HUES64 (cell line): ENCODE measurements at regions not wholly inside any gene's neighbourhood (a gene's known extent, or its start where the extent isn't known, plus 50 kb on each side); places are given as distances from the start of the nearest gene placed in this dataset.

Experiments
- H3K27ac ChIP-seq: 2 replicates; pipeline ENCODE4 v1.7.0; 2013; ENCODE audit warnings: low read depth, low read length, inconsistent platforms
- H3K27me3 ChIP-seq: 2 replicates; pipeline ENCODE4 v1.6.1; 2013; ENCODE audit warnings: mild to moderate bottlenecking, low read length; ENCODE audit not compliant: insufficient read depth
- H3K36me3 ChIP-seq: 2 replicates; pipeline ENCODE4 v1.6.1; 2013; ENCODE audit warnings: mild to moderate bottlenecking, low read length; ENCODE audit not compliant: insufficient read depth
- H3K4me1 ChIP-seq: 2 replicates; pipeline ENCODE4 v1.6.1; 2013; ENCODE audit warnings: mild to moderate bottlenecking, low read length, moderate library complexity; ENCODE audit not compliant: insufficient read depth
- H3K4me3 ChIP-seq: 2 replicates; pipeline ENCODE4 v1.5.1; 2013; ENCODE audit warnings: mild to moderate bottlenecking, low read length, moderate library complexity
- H3K9ac ChIP-seq: 2 replicates; pipeline ENCODE4 v1.6.1; 2013; ENCODE audit warnings: mild to moderate bottlenecking, low read depth, low read length
- H3K9me3 ChIP-seq: 2 replicates; pipeline ENCODE4 v1.6.1; 2013; ENCODE audit warnings: low read depth, low read length; ENCODE audit not compliant: insufficient read depth
- WGBS: fragments of 150-250, 120-280 bp; methylation state at CpG from one replicate; pipeline ENCODE4 v1.1.7; 2013; ENCODE audit warnings: missing lambda C conversion rate; 5-methylcytosine and 5-hydroxymethylcytosine counted together

GRCh38 chr4:27595571-27596360, 735.1 kb downstream of the STIM2 start:
- Histone ChIP-seq H3K27me3 (no peaks in the 10 kb centered on the region), H3K36me3 (no peaks in the 10 kb centered on the region), H3K9me3 (no peaks in the 10 kb centered on the region), H3K27ac (no peak overlapping the region), H3K4me1 (no peaks in the 10 kb centered on the region), H3K9ac (no peak overlapping the region), H3K4me3 (no peak overlapping the region)
- 88% methylated on average over 10 of the region's 10 CpGs for WGBS

DNA sequence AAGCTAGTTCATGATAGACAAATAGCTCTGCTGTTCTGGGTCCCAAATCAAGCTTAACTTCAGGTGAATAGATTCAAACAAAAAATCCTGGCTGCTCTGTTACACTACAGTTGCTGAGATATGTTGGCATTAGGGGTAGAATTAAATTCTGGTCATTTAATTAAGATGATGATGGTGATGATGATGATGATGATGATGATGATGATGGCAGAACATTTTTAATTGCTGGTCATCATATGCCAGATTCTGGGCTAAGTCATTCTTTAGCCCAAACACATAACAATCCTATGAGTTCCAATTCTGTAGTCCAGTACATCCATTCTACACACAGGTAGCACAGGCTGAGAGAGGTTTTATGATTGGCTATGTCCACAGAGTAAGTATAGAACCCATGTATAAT, 741.5 kb downstream of the STIM2 start:
- Histone ChIP-seq H3K4me1 (no peaks in the 10 kb centered on the region), H3K9me3 (no peaks in the 10 kb centered on the region), H3K9ac (no peak overlapping the region), H3K36me3 (no peaks in the 10 kb centered on the region), H3K4me3 (no peak overlapping the region), H3K27ac (no peak overlapping the region), H3K27me3 (no peaks in the 10 kb centered on the region)

DNA sequence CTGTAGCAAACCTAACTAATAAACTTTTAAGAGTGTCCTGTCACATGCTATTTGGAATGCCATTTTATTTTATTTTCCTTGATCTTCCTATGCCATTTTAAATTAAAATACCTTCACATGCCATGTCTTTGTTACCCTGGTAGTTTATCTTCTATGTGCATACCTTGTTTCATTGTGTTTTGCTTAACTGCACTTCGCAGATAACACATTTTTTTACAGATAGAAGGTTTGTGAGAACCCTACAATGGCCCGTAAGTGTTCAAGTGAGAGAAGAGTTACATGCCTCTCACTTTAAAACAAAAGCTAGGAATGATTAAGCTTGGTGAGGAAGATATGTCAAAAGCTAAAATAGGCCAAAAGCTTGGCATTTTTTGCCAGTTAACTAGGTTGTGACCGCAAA, 744.1 kb downstream of the STIM2 start:
- Histone ChIP-seq H3K27me3 (no peaks in the 10 kb centered on the region), H3K9ac (no peak overlapping the region), H3K4me3 (no peak overlapping the region), H3K4me1 (no peaks in the 10 kb centered on the region), H3K27ac (no peak overlapping the region), H3K36me3 (no peaks in the 10 kb centered on the region), H3K9me3 (no peaks in the 10 kb centered on the region)
- WGBS, result 89% methylated on average over 3 of the region's 3 CpGs

- Histone ChIP-seq H3K9me3 (no peaks in the 10 kb centered on the region), H3K27ac (no peak overlapping the region)
Measured at GRCh38 chr4:27616166-27616565, 755.5 kb downstream of the STIM2 start.

GRCh38 chr4:27619435-27619834, 758.8 kb downstream of the STIM2 start:
- no peak overlapping the region for H3K9ac ChIP-seq
- H3K27ac ChIP-seq, result no peak overlapping the region
- no peaks in the 10 kb centered on the region for H3K9me3 ChIP-seq
- no peaks in the 10 kb centered on the region for H3K36me3 ChIP-seq
- H3K4me1 ChIP-seq, result no peaks in the 10 kb centered on the region
- no peak overlapping the region for H3K4me3 ChIP-seq
- no peaks in the 10 kb centered on the region for H3K27me3 ChIP-seq

More at GRCh38 chr4:27616166-27616565, 755.5 kb downstream of the STIM2 start:
- H3K36me3 ChIP-seq, result no peaks in the 10 kb centered on the region
- H3K4me1 ChIP-seq, result no peaks in the 10 kb centered on the region
- no peak overlapping the region for H3K9ac ChIP-seq
- no peaks in the 10 kb centered on the region for H3K27me3 ChIP-seq
- no peak overlapping the region for H3K4me3 ChIP-seq

GRCh38 chr4:27620886-27621285, 760.2 kb downstream of the STIM2 start:
- Histone ChIP-seq H3K4me3 (no peak overlapping the region), H3K4me1 (no peaks in the 10 kb centered on the region), H3K9ac (no peak overlapping the region), H3K27me3 (no peaks in the 10 kb centered on the region), H3K9me3 (no peaks in the 10 kb centered on the region), H3K27ac (no peak overlapping the region), H3K36me3 (no peaks in the 10 kb centered on the region)

GRCh38 chr4:27624749-27625148, 764.1 kb downstream of the STIM2 start:
- Histone ChIP-seq H3K4me1 (no peaks in the 10 kb centered on the region), H3K4me3 (no peak overlapping the region), H3K27me3 (no peaks in the 10 kb centered on the region), H3K36me3 (no peaks in the 10 kb centered on the region), H3K27ac (no peak overlapping the region), H3K9ac (no peak overlapping the region), H3K9me3 (no peaks in the 10 kb centered on the region)

DNA sequence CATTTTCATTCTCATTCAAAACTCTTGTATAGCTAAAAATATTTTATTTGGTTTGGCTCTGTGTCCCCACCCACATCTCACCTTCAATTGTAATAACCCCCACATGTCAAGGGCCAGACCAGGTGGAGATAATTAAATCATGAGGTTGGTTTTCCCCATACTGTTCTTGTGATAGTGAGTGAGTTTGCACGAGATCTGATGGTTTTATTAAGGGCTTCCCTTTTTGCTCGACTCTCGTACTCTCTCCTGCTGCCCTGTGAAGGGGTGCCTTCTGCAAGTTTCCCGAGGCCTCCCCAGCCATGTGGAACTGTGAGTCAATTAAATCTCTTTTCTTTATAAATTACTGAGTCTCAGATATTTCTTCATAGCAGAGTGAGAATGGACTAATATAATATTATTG, 768.0 kb downstream of the STIM2 start:
- Histone ChIP-seq H3K4me3 (no peak overlapping the region), H3K9ac (no peak overlapping the region)
- 91% methylated on average over 4 of the region's 4 CpGs for WGBS

GRCh38 chr4:27629532-27630225, 769.0 kb downstream of the STIM2 start:
- no peaks in the 10 kb centered on the region for H3K4me1 ChIP-seq
- no peaks in the 10 kb centered on the region for H3K27me3 ChIP-seq
- H3K36me3 ChIP-seq, result no peaks in the 10 kb centered on the region
- H3K4me3 ChIP-seq, result no peak overlapping the region
- H3K9me3 ChIP-seq, result no peaks in the 10 kb centered on the region
- no peak overlapping the region for H3K27ac ChIP-seq
- H3K9ac ChIP-seq, result no peak overlapping the region
- 95% methylated on average over 5 of the region's 7 CpGs for WGBS

More for the DNA sequence above, 768.0 kb downstream of the STIM2 start:
- Histone ChIP-seq H3K4me1 (no peaks in the 10 kb centered on the region), H3K9me3 (no peaks in the 10 kb centered on the region), H3K27ac (no peak overlapping the region), H3K36me3 (no peaks in the 10 kb centered on the region), H3K27me3 (no peaks in the 10 kb centered on the region)

- H3K27me3 ChIP-seq, result no peaks in the 10 kb centered on the region
- 91% methylated on average over 2 of the region's 6 CpGs for WGBS
- no peak overlapping the region for H3K27ac ChIP-seq
- no peaks in the 10 kb centered on the region for H3K9me3 ChIP-seq
- H3K4me1 ChIP-seq, result no peaks in the 10 kb centered on the region
- H3K4me3 ChIP-seq, result no peak overlapping the region
- no peak overlapping the region for H3K9ac ChIP-seq
- no peaks in the 10 kb centered on the region for H3K36me3 ChIP-seq
Measured at GRCh38 chr4:27635936-27636913, 775.6 kb downstream of the STIM2 start.
